Trophoblast cell (in vitro differentiated cells and primary cell): ENCODE measurements at regions not wholly inside any gene's neighbourhood (a gene's known extent, or its start where the extent isn't known, plus 50 kb on each side); places are given as distances from the start of the nearest gene placed in this dataset.

Experiments
- DNase-seq, 2 donors: peaks; one replicate each; pipeline ENCODE4 v3.0.0-alpha.2; 2016
- H2AFZ ChIP-seq: 2 replicates; pipeline ENCODE4 v1.6.1; 2013; ENCODE audit warnings: low read length, moderate library complexity, mild to moderate bottlenecking; ENCODE audit not compliant: insufficient read depth, poor library complexity
- H2AK5ac ChIP-seq: 2 replicates; pipeline ENCODE4 v1.6.1; 2013; ENCODE audit warnings: mild to moderate bottlenecking, low read length
- H2BK120ac ChIP-seq: 2 replicates; pipeline ENCODE4 v1.6.1; 2013; ENCODE audit warnings: low read length, mild to moderate bottlenecking, moderate library complexity; ENCODE audit not compliant: insufficient read depth, poor library complexity
- H2BK12ac ChIP-seq: 2 replicates; pipeline ENCODE4 v1.6.1; 2013; ENCODE audit warnings: mild to moderate bottlenecking, low read length, moderate library complexity
- H2BK5ac ChIP-seq: 2 replicates; pipeline ENCODE4 v1.6.1; 2013; ENCODE audit warnings: low read length, low read depth, moderate library complexity, mild to moderate bottlenecking; ENCODE audit not compliant: poor library complexity
- H3K14ac ChIP-seq: 2 replicates; pipeline ENCODE4 v1.6.1; 2013; ENCODE audit warnings: mild to moderate bottlenecking, low read length
- H3K18ac ChIP-seq: 2 replicates; pipeline ENCODE4 v1.6.1; 2013; ENCODE audit warnings: mild to moderate bottlenecking, low read length
- H3K23ac ChIP-seq: 2 replicates; pipeline ENCODE4 v1.6.1; 2013; ENCODE audit warnings: low read length
- H3K27ac ChIP-seq: 2 replicates; pipeline ENCODE4 v1.5.1; 2013; ENCODE audit warnings: low read depth, mild to moderate bottlenecking, inconsistent platforms, low read length, moderate library complexity
- H3K27me3 ChIP-seq: 2 replicates; pipeline ENCODE4 v1.6.1; 2013; ENCODE audit warnings: inconsistent platforms, mild to moderate bottlenecking, low read length, moderate library complexity; ENCODE audit not compliant: insufficient read depth
- H3K36me3 ChIP-seq, 2 experiments: 1 replicate in 1 of 2; 2 replicates in 1 of 2; pipeline ENCODE4 v1.6.1; 2013; ENCODE audit warnings: low read length in 2 of 2, mild to moderate bottlenecking in 2 of 2, moderate library complexity in 1 of 2; ENCODE audit not compliant: insufficient read depth in 2 of 2, control insufficient read depth in 1 of 2
- H3K4ac ChIP-seq: 2 replicates; pipeline ENCODE4 v1.6.1; 2013; ENCODE audit warnings: low read depth, mild to moderate bottlenecking, low read length, moderate library complexity
- H3K4me1 ChIP-seq, 2 experiments: 1 replicate in 1 of 2; 2 replicates in 1 of 2; pipeline ENCODE4 v1.6.1; 2013; ENCODE audit warnings: low read length in 2 of 2, mild to moderate bottlenecking in 2 of 2, moderate library complexity in 1 of 2; ENCODE audit not compliant: insufficient read depth in 2 of 2, control insufficient read depth in 1 of 2
- H3K4me2 ChIP-seq: 2 replicates; pipeline ENCODE4 v1.6.1; 2013; ENCODE audit warnings: inconsistent platforms, mild to moderate bottlenecking, low read length, moderate library complexity
- H3K4me3 ChIP-seq: 2 replicates; pipeline ENCODE4 v1.5.1; 2013; ENCODE audit warnings: mild to moderate bottlenecking, low read depth, low read length, inconsistent platforms
- H3K79me1 ChIP-seq: one replicate; pipeline ENCODE4 v1.6.1; 2013; ENCODE audit warnings: low read length
- H3K79me2 ChIP-seq: 2 replicates; pipeline ENCODE4 v1.6.1; 2013; ENCODE audit warnings: low read length, mild to moderate bottlenecking; ENCODE audit not compliant: control insufficient read depth, insufficient read depth, poor library complexity
- H3K9ac ChIP-seq: 2 replicates; pipeline ENCODE4 v1.6.1; 2013; ENCODE audit warnings: mild to moderate bottlenecking, low read length
- H3K9me3 ChIP-seq: 2 replicates; pipeline ENCODE4 v1.6.1; 2013; ENCODE audit warnings: low read depth, mild to moderate bottlenecking, control low read depth, inconsistent platforms, low read length; ENCODE audit not compliant: insufficient read depth
- H4K12ac ChIP-seq: 2 replicates; pipeline ENCODE4 v1.6.1; 2013; ENCODE audit warnings: low read depth, mild to moderate bottlenecking, low read length, moderate library complexity
- H4K8ac ChIP-seq: 2 replicates; pipeline ENCODE4 v1.6.1; 2013; ENCODE audit warnings: low read depth, mild to moderate bottlenecking, low read length, moderate library complexity
- H4K91ac ChIP-seq: one replicate; pipeline ENCODE4 v1.6.1; 2013; ENCODE audit warnings: low read depth, mild to moderate bottlenecking, low read length, moderate library complexity
- whole genome bisulfite sequencing: extraction: QIAGEN DNeasy Blood & Tissue Kit; methylation state at CpG from one replicate; pipeline ENCODE4 v1.1.7; 2013; ENCODE audit warnings: missing lambda C conversion rate; ENCODE audit not compliant: insufficient read length, insufficient coverage; ENCODE audit errors: extremely low coverage; 5-methylcytosine and 5-hydroxymethylcytosine counted together

DNA sequence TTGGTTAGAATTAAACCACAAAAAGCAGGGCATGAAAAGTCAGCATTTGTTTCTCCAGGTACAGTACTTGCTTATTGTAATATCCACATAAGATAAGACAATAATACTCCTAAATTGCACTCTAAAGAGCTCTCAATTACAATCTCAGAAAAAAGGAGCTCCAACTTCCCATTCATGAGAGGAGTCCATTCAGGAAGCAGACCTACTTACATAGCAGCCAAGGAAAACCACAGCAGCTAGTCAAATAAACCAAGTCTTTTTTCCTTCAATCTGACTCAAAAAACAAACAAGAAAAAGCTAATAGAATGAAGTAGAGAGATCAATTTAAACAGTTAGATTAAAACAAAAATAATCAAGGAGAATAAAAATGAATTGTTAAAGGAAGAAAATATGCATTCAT lies 885.2 kb upstream of the SLITRK6 start:
- DNase-seq, result no peak
- H3K79me1 ChIP-seq, result no peaks in the 10 kb centered on the region
- H2BK5ac ChIP-seq, result no peak overlapping the region
- H3K18ac ChIP-seq, result no peak overlapping the region
- no peak overlapping the region for H3K4me2 ChIP-seq
- H3K23ac ChIP-seq, result no peak overlapping the region
- no peaks in the 10 kb centered on the region for H3K36me3 ChIP-seq
- H4K91ac ChIP-seq, result no peak overlapping the region
- H3K4me3 ChIP-seq, result no peak overlapping the region
- H2BK12ac ChIP-seq, result no peak overlapping the region
- H2AK5ac ChIP-seq, result no peak overlapping the region
- H2AFZ ChIP-seq, result no peak overlapping the region
- no peak overlapping the region for H2BK120ac ChIP-seq
- H4K8ac ChIP-seq, result no peak overlapping the region
- no peaks in the 10 kb centered on the region for H3K27me3 ChIP-seq
- no peaks in the 10 kb centered on the region for H3K9me3 ChIP-seq
- H3K4me1 ChIP-seq, result no peaks in the 10 kb centered on the region
- no peak overlapping the region for H3K14ac ChIP-seq
- H3K9ac ChIP-seq, result no peak overlapping the region
- H3K27ac ChIP-seq, result no peak overlapping the region
- H3K79me2 ChIP-seq, result no peaks in the 10 kb centered on the region
- H3K4ac ChIP-seq, result no peak overlapping the region
- no peak overlapping the region for H4K12ac ChIP-seq

DNA sequence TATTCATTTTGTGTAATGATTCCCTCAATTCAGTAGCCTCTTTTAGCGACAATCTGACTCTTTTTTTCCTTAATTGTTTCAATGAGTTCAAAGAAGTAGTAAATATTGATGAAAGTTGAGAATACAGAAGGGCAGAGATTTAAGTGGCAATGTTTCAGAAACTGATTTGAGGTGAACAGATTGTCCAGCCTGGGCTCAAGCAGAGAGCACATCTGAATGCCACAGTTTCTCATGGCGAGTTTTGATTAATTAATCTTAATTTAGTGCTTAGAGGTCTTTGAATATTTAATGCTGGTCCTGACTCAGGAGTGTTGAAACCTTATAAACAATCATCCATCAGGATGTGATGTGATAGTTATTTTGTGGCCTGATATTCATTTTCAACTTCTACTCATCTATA lies 890.7 kb upstream of the SLITRK6 start:
- H4K91ac ChIP-seq, result no peak overlapping the region
- no peak overlapping the region for H3K23ac ChIP-seq
- no peaks in the 10 kb centered on the region for H3K27me3 ChIP-seq
- no peak overlapping the region for H3K4me2 ChIP-seq
- no CpG with 5 or more reads among the region's 2 CpGs for WGBS
- no peak for DNase-seq
- H3K27ac ChIP-seq, result no peak overlapping the region
- no peak overlapping the region for H3K14ac ChIP-seq
- H3K4ac ChIP-seq, result no peak overlapping the region
- H3K36me3 ChIP-seq, result no peaks in the 10 kb centered on the region
- H2BK12ac ChIP-seq, result no peak overlapping the region
- no peak overlapping the region for H2AK5ac ChIP-seq
- H3K79me1 ChIP-seq, result no peaks in the 10 kb centered on the region
- H3K4me3 ChIP-seq, result no peak overlapping the region
- no peak overlapping the region for H4K8ac ChIP-seq
- H2BK120ac ChIP-seq, result no peak overlapping the region
- H3K9me3 ChIP-seq, result no peaks in the 10 kb centered on the region
- no peak overlapping the region for H2BK5ac ChIP-seq
- no peaks in the 10 kb centered on the region for H3K4me1 ChIP-seq
- no peak overlapping the region for H4K12ac ChIP-seq
- no peaks in the 10 kb centered on the region for H3K79me2 ChIP-seq
- no peak overlapping the region for H3K9ac ChIP-seq
- no peak overlapping the region for H2AFZ ChIP-seq
- no peak overlapping the region for H3K18ac ChIP-seq

DNA sequence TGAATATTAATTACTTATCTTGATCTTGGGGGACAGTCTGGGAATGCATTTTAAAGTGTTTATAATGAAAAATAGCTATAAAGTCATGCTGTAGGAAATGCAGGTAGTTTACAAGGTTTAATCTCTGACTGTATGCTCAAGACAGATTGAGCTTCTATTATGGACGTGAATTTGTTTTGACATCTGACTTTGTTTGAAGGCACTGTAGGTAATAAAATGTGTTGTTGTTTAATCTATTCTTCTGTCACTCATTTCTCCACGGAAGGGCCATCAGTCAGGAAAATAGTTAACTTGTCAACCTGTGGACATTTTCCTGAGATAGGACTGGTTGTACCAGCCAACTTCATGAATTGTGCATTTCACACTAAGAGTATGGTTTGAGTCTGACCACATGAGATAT lies 893.1 kb upstream of the SLITRK6 start:
- H2BK12ac ChIP-seq, result no peak overlapping the region
- DNase-seq, result no peak

DNA sequence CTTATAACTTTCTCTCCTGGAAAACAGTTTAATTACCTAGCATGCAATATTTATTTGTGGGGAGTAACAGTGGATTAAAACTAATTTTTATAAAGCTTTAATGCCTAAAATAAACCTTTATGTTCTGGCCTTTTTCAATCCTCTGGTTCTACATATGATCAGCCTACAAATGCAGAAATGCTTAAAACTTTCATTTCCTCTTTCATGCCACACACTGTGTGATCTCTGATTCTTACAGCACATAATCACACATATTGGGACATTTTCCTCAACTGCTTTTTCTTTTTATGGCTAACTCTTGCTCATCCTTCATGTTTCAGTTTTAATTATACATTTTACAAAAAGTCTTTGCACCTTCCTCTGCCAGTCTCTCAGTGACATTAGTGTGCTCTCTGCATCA lies 910.8 kb upstream of the SLITRK6 start:
- Histone ChIP-seq H3K9ac (no peak overlapping the region), H3K79me2 (no peaks in the 10 kb centered on the region), H4K12ac (no peak overlapping the region), H4K8ac (no peak overlapping the region), H3K27me3 (no peaks in the 10 kb centered on the region), H2AK5ac (no peak overlapping the region), H3K9me3 (peaks cover 2% of the 10 kb centered on the region), H3K18ac (no peak overlapping the region), H3K4me3 (no peak overlapping the region), H3K4me2 (no peak overlapping the region), H3K14ac (no peak overlapping the region), H3K79me1 (no peaks in the 10 kb centered on the region), H3K27ac (no peak overlapping the region), H3K4me1 (no peaks in the 10 kb centered on the region), H2BK12ac (no peak overlapping the region), H3K36me3 (no peaks in the 10 kb centered on the region), H2AFZ (no peak overlapping the region), H3K23ac (no peak overlapping the region), H2BK5ac (no peak overlapping the region), H2BK120ac (no peak overlapping the region), H4K91ac (no peak overlapping the region), H3K4ac (no peak overlapping the region)
- no peak for DNase-seq

More for the DNA sequence above, 893.1 kb upstream of the SLITRK6 start:
- H4K8ac ChIP-seq, result no peak overlapping the region
- no peak overlapping the region for H3K9ac ChIP-seq
- no peak overlapping the region for H3K18ac ChIP-seq
- no peaks in the 10 kb centered on the region for H3K36me3 ChIP-seq
- no peaks in the 10 kb centered on the region for H3K4me1 ChIP-seq
- no peak overlapping the region for H2BK5ac ChIP-seq
- no peak overlapping the region for H2BK120ac ChIP-seq
- no peaks in the 10 kb centered on the region for H3K9me3 ChIP-seq
- WGBS, result no CpG with 5 or more reads among the region's 2 CpGs
- no peak overlapping the region for H2AK5ac ChIP-seq
- H3K4me2 ChIP-seq, result no peak overlapping the region
- no peak overlapping the region for H3K14ac ChIP-seq
- no peaks in the 10 kb centered on the region for H3K27me3 ChIP-seq
- H3K4me3 ChIP-seq, result no peak overlapping the region
- H4K91ac ChIP-seq, result no peak overlapping the region
- H3K79me2 ChIP-seq, result no peaks in the 10 kb centered on the region
- H4K12ac ChIP-seq, result no peak overlapping the region
- no peak overlapping the region for H2AFZ ChIP-seq
- no peaks in the 10 kb centered on the region for H3K79me1 ChIP-seq
- H3K4ac ChIP-seq, result no peak overlapping the region
- no peak overlapping the region for H3K23ac ChIP-seq
- no peak overlapping the region for H3K27ac ChIP-seq

DNA sequence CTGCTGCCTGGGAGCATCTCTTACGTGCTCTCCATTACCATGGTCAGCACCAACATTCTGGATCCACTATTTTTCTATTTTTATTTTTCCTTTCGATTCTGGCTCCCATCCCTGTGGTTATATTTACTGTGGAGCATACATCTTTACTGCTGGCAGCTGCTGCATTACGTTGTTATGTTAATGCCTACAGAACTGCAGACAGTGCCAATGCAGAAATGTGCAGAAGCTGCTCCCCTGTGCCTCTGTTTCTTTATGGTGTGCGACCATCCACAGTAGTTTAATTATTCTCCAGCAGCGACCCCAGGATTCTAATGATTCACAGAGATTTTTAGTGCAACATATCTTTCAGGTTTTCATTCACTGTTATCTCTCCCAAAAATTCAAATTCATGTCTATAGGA lies 911.7 kb upstream of the SLITRK6 start:
- no peak overlapping the region for H3K4me2 ChIP-seq
- no peak overlapping the region for H3K4ac ChIP-seq
- H3K14ac ChIP-seq, result no peak overlapping the region
- no peaks in the 10 kb centered on the region for H3K4me1 ChIP-seq
- H4K91ac ChIP-seq, result no peak overlapping the region
- no peak overlapping the region for H2BK12ac ChIP-seq
- H3K9me3 ChIP-seq, result peaks cover 2% of the 10 kb centered on the region
- no peak overlapping the region for H3K4me3 ChIP-seq
- H2AK5ac ChIP-seq, result no peak overlapping the region
- no peaks in the 10 kb centered on the region for H3K27me3 ChIP-seq
- H3K79me2 ChIP-seq, result no peaks in the 10 kb centered on the region
- no peak overlapping the region for H3K9ac ChIP-seq
- H4K12ac ChIP-seq, result no peak overlapping the region
- H3K27ac ChIP-seq, result no peak overlapping the region
- no peak overlapping the region for H2AFZ ChIP-seq
- H4K8ac ChIP-seq, result no peak overlapping the region
- no peak overlapping the region for H2BK5ac ChIP-seq
- no peak overlapping the region for H2BK120ac ChIP-seq
- H3K79me1 ChIP-seq, result no peaks in the 10 kb centered on the region
- H3K36me3 ChIP-seq, result no peaks in the 10 kb centered on the region
- H3K23ac ChIP-seq, result no peak overlapping the region
- no CpG with 5 or more reads among the region's 5 CpGs for WGBS
- no peak for DNase-seq
- H3K18ac ChIP-seq, result no peak overlapping the region
